Ishikawa (cell line): ENCODE measurements at regions not wholly inside any gene's neighbourhood (a gene's known extent, or its start where the extent isn't known, plus 50 kb on each side); places are given as distances from the start of the nearest gene placed in this dataset.

ENCODE experiments used
- CEBPB ChIP-seq: IDR thresholded peaks from 2 replicates; pipeline ENCODE4 v1.6.1; 2012
- CREB1 ChIP-seq: IDR thresholded peaks from 2 replicates; pipeline ENCODE4 v1.6.1; 2012; ENCODE audit warnings: low read depth
- EGR1 ChIP-seq: IDR thresholded peaks from 2 replicates; pipeline ENCODE4 v1.6.1; 2012
- EP300 ChIP-seq: IDR thresholded peaks from 2 replicates; pipeline ENCODE4 v1.6.1; 2012; ENCODE audit warnings: borderline replicate concordance
- FOXM1 ChIP-seq: IDR thresholded peaks from 2 replicates; pipeline ENCODE4 v1.6.1; 2012; ENCODE audit warnings: low read depth, borderline replicate concordance
- MAX ChIP-seq: IDR thresholded peaks from 2 replicates; pipeline ENCODE4 v1.6.1; 2012
- NFIC ChIP-seq: IDR thresholded peaks from 2 replicates; pipeline ENCODE4 v1.6.1; 2012
- RAD21 ChIP-seq: IDR thresholded peaks from 2 replicates; pipeline ENCODE4 v1.6.1; 2012; ENCODE audit warnings: low read depth
- TAF1 ChIP-seq: IDR thresholded peaks from 2 replicates; pipeline ENCODE4 v1.6.1; 2012; ENCODE audit warnings: low read depth, mild to moderate bottlenecking
- TCF12 ChIP-seq: IDR thresholded peaks from 2 replicates; pipeline ENCODE4 v1.6.1; 2012; ENCODE audit warnings: low read depth
- TEAD4 ChIP-seq: IDR thresholded peaks from 2 replicates; pipeline ENCODE4 v1.6.1; 2012
- YY1 ChIP-seq: IDR thresholded peaks from 2 replicates; pipeline ENCODE4 v1.6.1; 2012; ENCODE audit warnings: low read depth
- ZBTB7A ChIP-seq: IDR thresholded peaks from 2 replicates; pipeline ENCODE4 v1.6.1; 2012; ENCODE audit warnings: low read depth
- TF ChIP-seq, protein P1 (sequence below): IDR thresholded peaks from 2 replicates; pipeline ENCODE4 v1.6.1; 2012; ENCODE audit warnings: low read depth, mild to moderate bottlenecking
- TF ChIP-seq, protein P2 (sequence below): IDR thresholded peaks from 2 replicates; pipeline ENCODE4 v1.6.1; 2012

- TF ChIP-seq ZBTB7A: no peak
- TF ChIP-seq EP300: no peak
- TF ChIP-seq FOXM1: no peak
- TF ChIP-seq, protein P1, sequence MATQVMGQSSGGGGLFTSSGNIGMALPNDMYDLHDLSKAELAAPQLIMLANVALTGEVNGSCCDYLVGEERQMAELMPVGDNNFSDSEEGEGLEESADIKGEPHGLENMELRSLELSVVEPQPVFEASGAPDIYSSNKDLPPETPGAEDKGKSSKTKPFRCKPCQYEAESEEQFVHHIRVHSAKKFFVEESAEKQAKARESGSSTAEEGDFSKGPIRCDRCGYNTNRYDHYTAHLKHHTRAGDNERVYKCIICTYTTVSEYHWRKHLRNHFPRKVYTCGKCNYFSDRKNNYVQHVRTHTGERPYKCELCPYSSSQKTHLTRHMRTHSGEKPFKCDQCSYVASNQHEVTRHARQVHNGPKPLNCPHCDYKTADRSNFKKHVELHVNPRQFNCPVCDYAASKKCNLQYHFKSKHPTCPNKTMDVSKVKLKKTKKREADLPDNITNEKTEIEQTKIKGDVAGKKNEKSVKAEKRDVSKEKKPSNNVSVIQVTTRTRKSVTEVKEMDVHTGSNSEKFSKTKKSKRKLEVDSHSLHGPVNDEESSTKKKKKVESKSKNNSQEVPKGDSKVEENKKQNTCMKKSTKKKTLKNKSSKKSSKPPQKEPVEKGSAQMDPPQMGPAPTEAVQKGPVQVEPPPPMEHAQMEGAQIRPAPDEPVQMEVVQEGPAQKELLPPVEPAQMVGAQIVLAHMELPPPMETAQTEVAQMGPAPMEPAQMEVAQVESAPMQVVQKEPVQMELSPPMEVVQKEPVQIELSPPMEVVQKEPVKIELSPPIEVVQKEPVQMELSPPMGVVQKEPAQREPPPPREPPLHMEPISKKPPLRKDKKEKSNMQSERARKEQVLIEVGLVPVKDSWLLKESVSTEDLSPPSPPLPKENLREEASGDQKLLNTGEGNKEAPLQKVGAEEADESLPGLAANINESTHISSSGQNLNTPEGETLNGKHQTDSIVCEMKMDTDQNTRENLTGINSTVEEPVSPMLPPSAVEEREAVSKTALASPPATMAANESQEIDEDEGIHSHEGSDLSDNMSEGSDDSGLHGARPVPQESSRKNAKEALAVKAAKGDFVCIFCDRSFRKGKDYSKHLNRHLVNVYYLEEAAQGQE: no peak
- no peak for TF ChIP-seq YY1
- no peak for TF ChIP-seq EGR1
- no peak for TF ChIP-seq TAF1
- no peak for TF ChIP-seq NFIC
- TF ChIP-seq MAX: no peak
- no peak for TF ChIP-seq RAD21
- no peak for TF ChIP-seq TEAD4
- TF ChIP-seq CEBPB: no peak
- no peak for TF ChIP-seq TCF12
- TF ChIP-seq CREB1: no peak
- TF ChIP-seq, protein P2, sequence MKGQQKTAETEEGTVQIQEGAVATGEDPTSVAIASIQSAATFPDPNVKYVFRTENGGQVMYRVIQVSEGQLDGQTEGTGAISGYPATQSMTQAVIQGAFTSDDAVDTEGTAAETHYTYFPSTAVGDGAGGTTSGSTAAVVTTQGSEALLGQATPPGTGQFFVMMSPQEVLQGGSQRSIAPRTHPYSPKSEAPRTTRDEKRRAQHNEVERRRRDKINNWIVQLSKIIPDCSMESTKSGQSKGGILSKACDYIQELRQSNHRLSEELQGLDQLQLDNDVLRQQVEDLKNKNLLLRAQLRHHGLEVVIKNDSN: no peak
Observed at GRCh38 chr2:145874466-145874865, 1354.5 kb upstream of the ZEB2 start.

DNA sequence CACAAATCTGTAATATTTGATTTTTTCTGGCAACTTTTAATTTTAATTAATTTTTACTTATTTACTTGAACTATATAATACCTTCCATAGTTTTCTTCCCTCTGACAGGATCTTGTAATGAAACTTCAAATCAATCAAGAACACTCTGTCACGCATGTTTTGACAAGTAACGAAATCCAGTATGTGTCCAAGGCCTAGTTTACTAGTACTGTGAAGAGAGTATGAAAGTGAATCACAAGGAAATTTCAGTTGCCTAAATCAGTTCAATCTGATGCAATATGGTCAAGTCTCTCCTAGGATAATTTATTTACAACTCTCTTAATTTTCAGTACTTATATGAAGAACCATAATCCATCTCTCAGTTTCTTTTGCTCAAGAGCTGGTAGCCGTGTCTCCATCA is 1344.6 kb upstream of the ZEB2 start:
- TF ChIP-seq TEAD4 (no peak), ZBTB7A (no peak), TAF1 (no peak), NFIC (no peak)
- TF ChIP-seq, protein P2: no peak

DNA sequence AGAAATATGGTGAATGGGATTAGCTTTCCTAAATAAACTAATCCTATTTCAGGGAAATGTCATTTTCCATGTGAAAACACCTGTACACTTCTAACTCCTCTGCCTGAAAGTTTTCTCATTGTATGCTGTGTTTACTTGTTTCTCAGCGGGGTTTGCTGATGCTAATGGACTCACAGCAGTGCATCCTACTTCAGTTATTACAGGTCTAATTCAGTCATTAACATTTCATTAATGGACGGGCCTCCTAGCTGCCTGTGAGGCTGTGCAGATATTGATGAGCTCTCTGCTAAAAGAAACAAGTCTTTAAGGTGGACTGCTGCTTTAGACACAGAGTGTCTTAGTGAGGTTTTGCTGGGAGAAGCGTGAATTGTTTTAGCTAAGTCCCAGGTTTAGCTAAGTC is 1342.0 kb upstream of the ZEB2 start:
- TF ChIP-seq NFIC (no peak), RAD21 (no peak), CREB1 (no peak), FOXM1 (no peak), TEAD4 (no peak), TAF1 (no peak)

GRCh38 chr2:145860083-145860482 is 1340.2 kb upstream of the ZEB2 start:
- TF ChIP-seq TEAD4 (no peak), FOXM1 (no peak)

DNA sequence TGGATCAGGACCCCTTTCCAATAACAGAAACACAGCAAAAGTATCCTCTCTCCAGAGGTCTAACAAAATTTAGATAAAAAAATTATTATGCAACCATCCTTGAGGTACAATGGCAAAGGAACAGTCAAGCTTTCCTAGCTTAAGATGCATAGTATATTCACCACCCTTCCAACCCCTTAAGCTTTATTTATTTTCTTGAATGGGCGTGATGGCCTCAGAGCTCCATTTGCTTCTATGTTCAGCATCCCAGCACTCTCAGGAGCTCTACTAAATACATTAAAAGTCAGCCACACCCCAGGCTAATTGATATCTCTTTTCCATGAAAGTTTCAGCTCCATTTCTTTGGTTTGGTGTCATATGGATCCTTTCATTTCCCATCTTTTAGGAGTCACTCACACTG is 1335.2 kb upstream of the ZEB2 start:
- no peak for TF ChIP-seq CEBPB
- no peak for TF ChIP-seq TEAD4
- TF ChIP-seq MAX: no peak
- TF ChIP-seq TCF12: no peak
- TF ChIP-seq EGR1: no peak
- no peak for TF ChIP-seq FOXM1
- no peak for TF ChIP-seq NFIC
- TF ChIP-seq, protein P1: no peak
- TF ChIP-seq CREB1: no peak
- no peak for TF ChIP-seq TAF1
- TF ChIP-seq ZBTB7A: no peak
- TF ChIP-seq EP300: no peak
- TF ChIP-seq RAD21: no peak
- TF ChIP-seq, protein P2: no peak
- no peak for TF ChIP-seq YY1

GRCh38 chr2:145854039-145854755 is 1334.3 kb upstream of the ZEB2 start:
- TF ChIP-seq TAF1: no peak
- no peak for TF ChIP-seq CREB1
- no peak for TF ChIP-seq TEAD4
- no peak for TF ChIP-seq YY1
- no peak for TF ChIP-seq EGR1
- TF ChIP-seq, protein P1: no peak
